Hypothalamus (tissue), 51 donors: ENCODE measurements at regions not wholly inside any gene's neighbourhood (a gene's known extent, or its start where the extent isn't known, plus 50 kb on each side); places are given as distances from the start of the nearest gene placed in this dataset.

Experiments used
- DNase-seq, 51 donors: peaks; one replicate each; lab custom pipeline; 2025; lab: John Stamatoyannopoulos, UW

DNA sequence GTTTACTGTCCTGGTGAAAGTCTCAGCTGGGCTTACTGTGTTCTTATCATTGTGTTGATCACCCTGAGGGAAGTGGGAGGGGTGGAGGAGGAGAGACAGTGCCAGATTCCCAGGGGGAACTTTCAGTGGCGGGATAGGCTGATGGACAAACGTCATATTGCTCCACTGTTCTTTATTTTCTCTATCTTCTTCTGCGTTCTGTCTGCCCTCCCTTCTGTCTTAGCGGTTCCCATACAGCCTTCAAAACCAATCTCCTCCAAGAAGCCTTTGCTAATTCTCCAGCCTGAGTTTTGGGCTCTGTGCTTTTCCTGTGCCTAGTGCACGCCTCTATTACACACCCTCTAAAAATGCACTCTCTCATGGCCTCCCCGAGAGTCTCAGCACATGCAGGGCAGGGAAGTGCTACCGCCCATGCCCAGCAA is 448.7 kb upstream of the FAT1 start:
- no peak for DNase-seq

DNA sequence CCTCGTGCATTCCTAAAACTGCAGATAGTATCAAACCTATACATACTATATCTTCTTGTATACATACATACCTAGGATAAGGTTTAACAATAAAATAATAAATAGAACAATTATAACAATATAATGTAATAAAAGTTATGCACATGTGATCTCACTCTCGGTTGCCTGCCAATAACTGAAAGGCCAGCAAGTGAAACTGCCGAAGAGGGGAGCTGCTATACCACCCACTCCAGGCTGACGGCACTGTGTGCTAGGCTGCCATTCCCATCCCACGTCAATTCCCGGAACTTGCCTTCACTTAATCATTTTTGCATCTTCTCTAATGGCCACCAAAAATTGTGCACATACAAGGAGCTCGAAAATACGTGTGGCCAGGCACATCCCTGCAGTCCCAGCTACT is 451.1 kb upstream of the FAT1 start:
- DNase-seq: no peak

DNA sequence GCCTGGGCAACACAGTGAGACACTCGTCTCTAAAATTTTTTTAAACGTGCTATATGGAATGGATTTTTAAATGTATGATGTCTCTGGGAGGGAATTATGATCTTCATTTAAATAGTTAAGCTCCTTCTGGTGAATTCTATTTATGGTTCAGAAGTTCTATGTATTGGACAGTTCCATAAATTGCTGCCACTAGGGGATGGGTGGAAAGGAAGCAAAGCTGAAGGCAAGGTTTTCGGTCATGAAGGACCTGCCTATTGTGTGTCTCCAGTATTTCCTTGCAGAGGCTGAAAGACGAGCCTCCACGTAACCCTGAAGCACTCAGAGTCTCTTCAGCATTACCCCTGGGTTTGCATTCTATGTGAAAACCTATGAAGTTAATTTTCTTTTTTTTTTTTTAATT is 451.5 kb upstream of the FAT1 start:
- DNase-seq: no peak

DNA sequence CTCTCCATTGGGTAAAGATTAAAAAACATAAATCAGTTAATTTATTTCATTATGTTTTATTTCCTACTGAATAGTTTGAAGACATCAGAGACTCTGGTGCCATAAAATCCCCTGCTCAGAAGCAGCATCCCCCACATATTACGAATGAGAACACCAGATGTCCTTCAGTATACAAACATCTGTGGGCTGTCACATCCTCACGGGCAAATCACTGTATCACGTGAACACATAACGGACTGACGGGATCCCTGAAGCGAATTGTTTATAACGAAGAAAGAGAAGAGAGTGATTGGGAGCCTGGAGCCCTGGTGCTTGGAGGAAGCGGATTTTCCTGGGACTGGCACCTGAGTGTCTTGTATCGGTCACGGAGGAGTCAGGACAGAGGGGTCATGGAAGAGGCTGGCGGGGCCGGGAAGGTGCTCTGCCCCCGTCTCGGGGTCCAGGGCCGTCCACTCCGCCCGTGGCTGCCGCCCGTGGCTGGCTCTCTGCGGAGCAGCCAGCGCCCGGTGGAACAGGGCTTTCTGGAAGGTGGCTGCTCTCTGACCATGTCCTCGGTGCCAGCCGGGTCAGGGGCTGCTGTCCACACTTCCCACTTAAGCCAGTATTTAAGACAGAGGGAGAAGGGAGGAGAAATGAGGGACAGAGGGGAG is 452.7 kb upstream of the FAT1 start:
- no peak for DNase-seq

DNA sequence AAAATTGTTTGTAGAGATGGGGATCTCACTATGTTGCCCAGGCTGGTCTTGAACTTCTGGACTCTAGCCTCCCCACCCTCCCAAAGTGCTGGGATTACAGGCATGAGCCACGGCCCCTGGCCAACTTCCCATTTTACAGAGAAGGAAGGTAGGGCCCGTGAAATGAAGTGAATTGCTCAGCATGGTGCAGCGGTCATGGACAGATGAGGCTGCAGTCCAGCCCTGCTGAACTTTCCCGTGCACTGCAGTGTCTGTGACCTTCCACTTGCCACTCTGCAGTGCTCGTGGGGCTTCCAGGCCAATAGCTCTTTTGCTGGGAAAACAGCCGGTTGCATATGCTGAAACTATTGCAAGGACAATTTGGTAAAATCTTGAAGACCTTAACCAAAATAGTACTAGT is 454.4 kb upstream of the FAT1 start:
- DNase-seq: no peak

DNA sequence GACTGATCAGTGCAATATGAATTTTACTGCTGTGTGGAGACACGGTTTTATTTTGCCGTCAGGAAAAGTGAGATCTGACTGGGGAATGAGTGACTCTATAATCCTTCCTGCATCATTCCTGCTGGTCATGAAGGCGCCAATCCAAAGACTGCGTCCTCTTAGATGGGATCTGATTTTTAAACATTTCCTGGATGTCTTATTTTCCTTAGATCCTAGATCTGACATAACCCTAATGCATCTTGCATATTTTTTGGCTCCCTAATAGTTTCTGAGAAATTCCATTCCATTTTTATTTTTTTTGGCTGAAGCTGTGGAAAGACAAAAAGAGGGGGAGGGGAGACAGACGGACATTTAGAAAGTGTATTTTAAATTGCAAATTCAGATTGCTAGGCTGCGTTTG is 454.9 kb upstream of the FAT1 start:
- no peak for DNase-seq

DNA sequence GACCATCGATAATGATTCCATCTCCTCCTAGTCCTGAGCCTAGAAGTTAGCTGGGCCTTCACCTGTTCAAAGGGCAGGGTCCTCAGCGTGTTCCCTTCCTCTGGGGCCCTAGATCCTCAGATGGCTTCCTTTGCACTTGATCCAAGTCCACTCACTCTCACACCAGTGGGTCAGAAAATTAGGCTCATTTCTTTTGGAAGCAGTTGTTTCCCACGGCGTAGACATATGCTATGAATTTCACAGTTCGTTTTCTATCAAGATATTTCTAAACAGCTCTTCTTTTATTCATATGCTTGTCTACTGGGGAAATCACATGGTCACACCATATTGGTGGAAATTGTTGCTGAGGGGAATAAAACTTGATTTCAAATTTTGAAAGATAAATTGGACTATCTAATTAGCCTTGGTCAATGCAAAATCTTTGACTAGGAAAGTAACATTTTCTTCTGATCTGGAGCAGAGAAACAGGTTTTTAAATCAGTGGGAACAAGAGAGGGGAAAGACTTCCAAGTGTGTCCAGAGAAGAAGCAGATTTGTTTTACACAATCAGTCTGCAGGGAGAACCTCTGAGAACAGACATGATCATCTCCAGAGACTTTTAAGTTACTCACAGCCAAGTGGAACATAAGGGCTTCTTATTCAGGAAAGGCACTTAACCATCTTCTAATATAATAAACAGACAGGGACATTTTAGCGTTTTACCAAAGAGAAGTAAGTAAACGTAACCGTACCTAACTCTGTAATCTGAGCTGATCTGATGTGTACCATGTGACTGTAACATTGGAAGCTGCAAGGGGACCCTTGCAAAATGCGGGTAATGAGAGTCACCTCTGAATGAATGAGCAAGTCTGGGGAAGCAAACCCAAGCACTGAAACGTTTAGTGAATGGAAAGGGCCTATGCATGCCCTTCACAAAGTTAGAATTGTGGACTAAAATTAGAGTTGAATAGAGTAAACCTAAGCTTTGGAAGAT is 455.7 kb upstream of the FAT1 start:
- DNase-seq: no peak

DNA sequence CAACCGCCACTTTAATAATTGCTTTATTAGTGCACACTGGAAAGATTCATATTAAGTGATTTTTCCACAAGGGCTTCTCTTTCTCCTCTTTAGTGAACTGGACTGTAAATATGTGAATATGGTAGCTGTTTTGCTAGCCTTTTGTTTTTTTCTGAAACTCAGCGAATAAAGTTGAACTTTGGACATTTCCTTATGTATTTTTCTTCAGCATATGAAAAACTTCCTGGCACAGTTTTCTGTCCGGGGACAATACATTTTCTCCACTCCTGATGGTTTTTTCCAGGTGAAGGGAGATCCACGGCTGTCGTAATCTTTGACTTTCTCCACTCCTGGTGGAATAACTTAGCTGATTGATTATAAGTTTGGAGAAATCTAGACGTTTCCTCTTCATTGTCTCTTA is 457.4 kb upstream of the FAT1 start:
- DNase-seq: no peak

DNA sequence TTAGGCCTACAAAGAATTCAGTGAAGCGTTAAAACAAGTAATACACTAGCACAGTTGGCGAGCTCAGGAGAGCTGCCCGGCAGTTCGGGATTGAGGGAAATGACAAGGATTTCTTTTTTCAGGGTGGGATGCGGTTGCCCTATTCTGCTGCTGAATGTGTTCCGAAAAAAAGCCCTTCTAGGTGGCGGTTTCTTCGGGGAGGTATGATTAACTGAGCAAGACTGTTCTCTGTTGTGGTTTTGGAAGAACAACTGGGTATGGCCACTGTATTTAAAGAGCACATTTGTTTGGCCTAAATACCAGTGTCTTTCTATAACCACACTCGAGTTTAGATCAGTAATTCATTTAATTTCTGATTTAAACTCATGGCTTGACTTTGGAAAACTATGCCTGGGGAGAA is 459.7 kb upstream of the FAT1 start:
- no peak for DNase-seq

DNA sequence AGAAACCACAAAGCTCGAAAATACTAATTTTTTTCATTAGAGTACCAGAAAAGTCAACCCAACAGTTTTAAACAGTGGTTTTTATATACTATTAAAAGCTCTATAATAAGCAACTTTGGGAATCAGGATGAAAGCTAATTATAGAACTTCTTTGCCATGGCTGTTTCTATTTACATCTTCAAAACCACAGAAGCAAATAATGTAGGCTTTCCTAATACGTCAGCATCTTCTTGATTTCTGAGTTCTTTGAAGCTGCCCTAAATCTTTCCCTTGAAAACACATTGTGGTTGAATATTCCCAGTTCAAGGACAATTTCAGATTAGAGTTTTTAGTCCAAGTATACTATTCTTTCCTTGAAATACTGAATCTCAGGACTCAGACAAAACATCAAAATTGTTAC is 460.2 kb upstream of the FAT1 start:
- no peak for DNase-seq

DNA sequence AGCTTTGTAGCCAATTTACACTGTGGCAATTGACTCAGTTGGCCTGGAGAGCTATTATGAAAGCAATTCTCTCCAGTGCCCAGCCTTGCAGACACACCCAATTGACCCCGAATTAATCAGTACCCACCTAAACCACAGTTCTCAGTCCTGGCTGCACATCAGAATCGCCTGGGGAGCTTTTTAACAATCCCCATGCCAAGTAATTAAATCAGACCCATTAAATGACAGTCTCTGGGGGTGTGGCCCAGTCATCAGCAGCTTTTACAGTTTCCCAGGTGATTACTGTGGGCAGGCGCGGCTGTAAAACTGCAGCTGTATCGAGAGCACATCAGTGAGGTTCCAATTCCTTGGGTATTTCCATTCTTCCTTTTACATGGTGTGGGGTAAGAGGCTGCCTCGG is 460.9 kb upstream of the FAT1 start:
- DNase-seq: no peak

DNA sequence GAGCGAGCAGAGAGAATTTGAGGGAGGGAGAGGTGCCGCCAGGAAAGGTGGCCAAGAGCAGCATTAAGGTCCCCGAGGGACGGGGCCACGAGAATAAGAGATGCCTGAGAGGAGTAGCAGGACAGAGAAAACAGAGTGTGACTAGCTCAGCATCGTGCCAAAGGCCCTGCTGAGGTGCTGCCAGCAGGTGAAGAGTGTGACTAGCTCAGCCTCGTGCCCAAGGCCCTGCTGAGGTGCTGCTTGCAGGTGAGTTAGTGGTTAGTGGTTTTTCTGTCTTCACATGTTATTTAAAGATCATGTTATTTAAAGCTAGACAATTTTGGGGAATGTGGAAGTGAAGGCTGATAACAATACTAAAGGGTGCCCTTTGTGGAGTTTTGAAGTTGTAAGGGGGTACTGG is 464.5 kb upstream of the FAT1 start:
- no peak for DNase-seq

DNA sequence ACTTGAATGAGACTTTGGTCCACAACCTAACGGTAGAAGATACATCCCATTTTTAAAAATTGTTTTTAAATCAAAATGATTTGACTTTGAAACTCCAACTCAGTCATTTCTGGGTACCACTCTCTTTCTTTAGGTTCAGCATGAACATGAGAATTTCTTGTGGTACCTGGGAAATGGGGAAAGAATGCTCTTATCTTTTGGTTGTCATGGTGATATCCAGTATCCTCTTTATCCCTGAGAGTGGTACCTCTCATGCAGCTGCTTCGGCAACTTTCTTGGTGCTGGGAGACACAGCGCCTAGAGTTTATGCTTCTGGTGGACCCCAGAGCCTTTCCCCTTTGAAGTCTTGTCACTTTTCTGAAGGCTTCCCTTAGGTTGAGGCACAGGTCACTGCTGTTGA is 465.1 kb upstream of the FAT1 start:
- no peak for DNase-seq

DNA sequence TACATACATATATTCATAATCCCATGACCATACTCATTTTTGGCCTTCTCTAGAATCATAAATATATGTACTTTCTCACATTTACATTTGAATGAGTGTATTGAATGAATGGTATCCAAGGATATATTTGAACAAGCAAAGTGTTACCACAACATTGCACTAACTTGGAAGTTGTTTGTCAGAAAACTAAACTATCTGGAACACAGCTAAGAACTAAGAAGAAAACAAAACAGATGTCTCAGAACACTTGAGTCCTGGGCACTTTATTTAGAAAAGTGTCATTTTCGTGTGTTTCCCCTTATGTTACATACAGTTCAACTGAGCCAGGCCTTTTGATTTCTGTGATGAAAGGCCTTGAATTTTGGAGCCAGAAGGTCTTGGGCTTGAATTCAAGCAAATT is 466.7 kb upstream of the FAT1 start:
- DNase-seq: no peak

DNA sequence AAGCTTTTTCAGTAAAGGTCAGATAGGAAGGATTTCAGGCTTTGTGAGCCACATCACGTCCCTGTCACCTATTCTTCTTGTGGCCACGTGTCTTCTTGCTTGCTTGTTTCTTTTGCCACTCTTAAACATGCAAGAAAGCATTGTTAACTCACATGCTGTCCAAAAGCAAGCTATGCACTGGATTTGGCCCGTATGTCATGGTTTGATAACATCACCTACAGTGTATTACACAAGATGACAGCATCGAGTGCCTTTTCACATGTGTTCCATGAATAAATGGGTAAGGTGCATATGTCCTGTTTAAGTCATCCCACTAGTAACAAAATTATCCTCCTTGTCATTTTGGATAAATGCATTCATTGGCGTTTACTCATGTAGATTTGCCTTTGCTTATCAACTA is 468.0 kb upstream of the FAT1 start:
- DNase-seq: no peak

DNA sequence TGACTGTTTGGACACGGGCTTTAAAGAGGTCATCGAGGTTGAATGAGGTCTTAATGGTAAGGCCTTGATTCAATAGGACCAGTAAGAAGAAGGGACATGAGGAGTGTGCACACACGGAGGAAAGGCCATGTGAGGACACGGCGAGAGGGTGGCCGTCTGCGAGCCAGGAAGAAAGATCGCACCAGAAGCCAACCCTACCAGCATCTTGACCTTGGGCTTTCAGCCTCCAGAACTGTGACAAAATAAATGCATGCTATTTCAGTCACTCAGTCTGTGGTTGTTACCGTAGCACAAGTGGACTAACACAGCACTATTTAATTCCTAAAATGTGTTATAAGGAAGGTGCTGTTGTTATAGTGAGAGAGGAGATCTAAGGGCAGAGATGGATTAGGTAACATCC is 468.6 kb upstream of the FAT1 start:
- DNase-seq: no peak

DNA sequence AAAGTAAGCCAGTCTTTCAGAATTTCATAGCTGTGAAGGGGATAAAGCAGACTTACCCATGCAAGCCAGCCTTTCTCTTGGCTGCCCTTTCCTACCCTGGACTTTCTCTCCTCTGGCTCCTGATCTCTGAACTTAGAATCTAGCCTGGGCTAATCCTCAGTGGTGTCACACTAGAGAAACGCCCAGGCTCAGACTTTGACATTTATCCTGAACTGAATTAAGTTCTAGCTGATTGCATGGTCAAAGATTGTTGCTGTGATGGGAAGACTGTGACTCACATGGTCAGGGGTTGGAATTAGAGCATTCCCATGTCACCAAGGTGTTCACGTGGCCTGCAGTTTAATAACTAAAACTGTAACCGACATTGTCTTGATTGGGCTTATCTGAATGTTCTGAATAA is 469.5 kb upstream of the FAT1 start:
- no peak for DNase-seq

DNA sequence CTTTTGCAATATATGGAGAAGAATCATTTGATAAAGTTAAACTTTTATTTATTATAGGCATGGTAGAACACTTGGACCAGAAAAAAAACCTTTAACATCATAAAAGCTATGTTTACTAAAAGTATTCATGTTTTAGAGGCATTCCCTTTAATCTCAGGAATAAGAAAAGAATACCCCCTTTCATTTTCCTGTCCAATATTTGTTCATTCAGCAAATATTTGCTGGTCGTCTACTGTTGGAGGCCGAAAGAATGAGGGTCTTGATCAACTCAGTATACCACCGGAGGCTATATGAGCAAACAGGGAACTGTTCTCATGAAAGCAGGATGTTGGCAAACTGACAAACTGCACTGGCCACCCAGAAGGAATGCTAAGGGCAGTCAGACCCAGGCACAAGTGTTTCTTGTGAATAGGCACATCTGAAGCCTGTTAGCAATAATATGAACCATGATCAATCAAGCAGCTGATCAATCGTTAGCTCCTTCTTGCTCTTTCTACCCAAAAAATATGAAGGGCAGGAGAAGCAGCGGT is 480.8 kb upstream of the FAT1 start:
- DNase-seq: no peak

DNA sequence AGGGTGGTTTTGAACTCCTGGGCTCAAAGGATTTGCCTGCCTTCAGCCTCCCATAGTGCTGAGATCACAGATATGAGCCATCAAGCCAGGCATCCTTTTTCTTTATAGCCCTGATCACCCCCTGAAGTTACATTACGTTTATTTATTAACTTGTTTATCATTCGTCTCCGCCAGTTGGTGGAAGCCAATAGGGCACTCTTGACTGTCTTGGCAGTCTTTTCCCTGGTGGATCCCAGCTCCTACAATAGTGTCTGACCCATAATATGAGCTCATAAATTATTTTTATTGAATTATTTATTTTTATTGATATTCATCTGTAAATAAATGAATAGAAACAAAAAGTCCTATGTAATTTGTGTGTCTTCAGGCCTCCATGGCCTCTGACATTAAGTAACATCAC is 484.3 kb upstream of the FAT1 start:
- no peak for DNase-seq

DNA sequence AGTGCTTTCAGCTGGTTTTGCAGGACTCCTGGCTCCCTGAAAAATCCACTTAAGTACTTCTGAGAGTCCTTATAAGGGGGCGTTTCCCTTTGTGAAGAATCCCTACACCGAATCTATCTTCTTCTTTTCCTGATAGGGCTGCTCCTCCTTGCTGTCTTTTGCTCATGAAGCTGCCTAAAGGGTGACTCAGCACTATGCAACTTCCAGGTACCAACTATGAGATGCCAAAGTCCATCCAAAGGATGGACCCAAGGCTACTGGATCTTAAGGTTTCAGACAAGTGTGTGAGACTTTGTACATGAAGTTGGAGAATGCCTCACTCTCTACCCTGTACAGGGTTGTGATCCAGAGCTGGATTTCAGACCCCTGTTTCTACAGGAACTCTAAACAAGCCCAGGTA is 485.0 kb upstream of the FAT1 start:
- no peak for DNase-seq

DNA sequence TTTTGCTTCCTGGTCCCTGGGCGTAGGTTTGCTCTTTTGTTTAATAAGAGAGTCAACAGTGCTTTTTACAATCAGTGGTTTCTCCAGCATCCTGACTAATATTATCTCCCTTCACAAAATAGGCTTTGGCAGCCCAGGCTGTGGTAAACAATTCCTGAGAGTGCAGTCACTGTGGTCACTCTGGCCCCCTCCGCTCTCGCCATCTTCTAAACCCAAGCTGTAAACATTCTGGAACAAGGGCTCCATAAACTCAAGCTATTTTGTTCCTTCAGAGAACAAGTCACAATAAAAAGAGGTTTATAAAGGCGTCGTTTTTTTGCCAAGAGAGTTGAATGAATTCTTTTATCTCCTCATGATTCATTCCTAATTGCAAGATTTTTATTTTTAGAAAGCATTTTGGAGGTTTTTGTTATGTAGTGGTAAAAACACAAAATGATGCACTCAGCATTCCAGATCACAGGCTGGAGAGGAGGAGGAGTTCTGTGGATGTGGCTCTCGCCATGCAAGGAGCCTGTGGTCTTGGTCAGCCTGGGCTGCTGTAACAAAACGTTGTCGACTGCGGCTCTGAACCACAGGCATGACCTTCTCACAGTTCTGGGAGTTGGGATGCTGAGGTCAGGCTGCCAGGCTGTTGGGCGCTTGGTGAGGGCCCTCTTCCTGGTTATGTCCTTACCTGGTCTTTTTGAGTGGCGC is 486.4 kb upstream of the FAT1 start:
- DNase-seq: peak in 3 of 51 donors; percentile 14 to 17 (median 15)
